Peyer's patch (tissue), 4 donors: ENCODE measurements at regions not wholly inside any gene's neighbourhood (a gene's known extent, or its start where the extent isn't known, plus 50 kb on each side); places are given as distances from the start of the nearest gene placed in this dataset.

ENCODE experiments used
- DNase-seq, 3 donors: peaks; one replicate each; pipeline ENCODE4 v3.0.0-alpha.2; 2017 to 2019
- H3K27ac ChIP-seq, 4 donors: fragments of 200-600 bp; sonication (generic); one replicate each; pipeline ENCODE4 v1.5.1; 2016 to 2019
- H3K27me3 ChIP-seq, 2 donors: fragments of 200-600 bp; sonication (generic); one replicate each; pipeline ENCODE4 v1.5.1; 2019
- H3K36me3 ChIP-seq, 3 donors: fragments of 200-600 bp; sonication (generic); one replicate each; pipeline ENCODE4 v1.5.1; 2016 to 2019
- H3K4me1 ChIP-seq, 4 donors: fragments of 200-600 bp; sonication (generic); one replicate each; pipeline ENCODE4 v1.5.1; 2016 to 2019
- H3K4me3 ChIP-seq, 4 donors: fragments of 200-600 bp; sonication (generic); 1 replicate in 3 of 4; 2 replicates in 1 of 4; pipeline ENCODE4 v1.5.1; 2016 to 2019; ENCODE audit warnings: mild to moderate bottlenecking in 1 of 4
- H3K9me3 ChIP-seq, 4 donors: fragments of 200-600 bp; sonication (generic); one replicate each; pipeline ENCODE4 v1.5.1; 2016 to 2019; ENCODE audit warnings: mild to moderate bottlenecking in 1 of 4
- CTCF ChIP-seq, 6 experiments: fragments of 450-650 bp in 4 of 6; fragments of 200-600 bp in 2 of 6; sonication (generic) in 1 of 6; IDR thresholded peaks; one replicate each; pipeline ENCODE4 v1.5.1; 2017 to 2019; ENCODE audit warnings: antibody characterized with exemption in 6 of 6, mild to moderate bottlenecking in 3 of 6, moderate library complexity in 1 of 6
- POLR2A ChIP-seq, 2 donors: fragments of 450-650 bp; IDR thresholded peaks; one replicate each; pipeline ENCODE4 v1.5.1; 2017; ENCODE audit warnings: antibody characterized with exemption in 2 of 2, mild to moderate bottlenecking in 2 of 2, moderate library complexity in 2 of 2

GRCh38 chr22:48685767-48686166 is 1141.9 kb downstream of the BRD1 start:
- no peaks in the 10 kb centered on the region for H3K9me3 ChIP-seq
- H3K27ac ChIP-seq: no peak overlapping the region
- DNase-seq: no peak
- no peaks in the 10 kb centered on the region for H3K36me3 ChIP-seq
- no peaks in the 10 kb centered on the region for H3K27me3 ChIP-seq
- TF ChIP-seq POLR2A (IDR thresholded peaks at IDR 0.05) (no peak), CTCF (IDR thresholded peaks at IDR 0.05) (no peak)
- H3K4me1 ChIP-seq: no peaks in the 10 kb centered on the region
- H3K4me3 ChIP-seq: no peak overlapping the region

GRCh38 chr22:48683640-48684039 is 1144.0 kb downstream of the BRD1 start:
- Histone ChIP-seq H3K4me3 (no peak overlapping the region), H3K4me1 (no peaks in the 10 kb centered on the region), H3K27ac (no peak overlapping the region), H3K36me3 (no peaks in the 10 kb centered on the region), H3K9me3 (no peaks in the 10 kb centered on the region), H3K27me3 (no peaks in the 10 kb centered on the region)
- TF ChIP-seq POLR2A (IDR thresholded peaks at IDR 0.05): no peak
- TF ChIP-seq CTCF (IDR thresholded peaks at IDR 0.05): no peak
- no peak for DNase-seq

GRCh38 chr22:48682504-48682903 is 1145.2 kb downstream of the BRD1 start:
- Histone ChIP-seq H3K4me3 (no peak overlapping the region), H3K27me3 (no peaks in the 10 kb centered on the region), H3K4me1 (no peaks in the 10 kb centered on the region), H3K27ac (no peak overlapping the region), H3K36me3 (no peaks in the 10 kb centered on the region), H3K9me3 (no peaks in the 10 kb centered on the region)
- TF ChIP-seq POLR2A (IDR thresholded peaks at IDR 0.05): no peak
- no peak for TF ChIP-seq CTCF (IDR thresholded peaks at IDR 0.05)
- DNase-seq: no peak

GRCh38 chr22:48680601-48681000 is 1147.1 kb downstream of the BRD1 start:
- H3K27ac ChIP-seq: no peak overlapping the region
- H3K9me3 ChIP-seq: no peaks in the 10 kb centered on the region
- TF ChIP-seq POLR2A (IDR thresholded peaks at IDR 0.05): no peak
- no peak for TF ChIP-seq CTCF (IDR thresholded peaks at IDR 0.05)
- no peak for DNase-seq
- H3K4me3 ChIP-seq: no peak overlapping the region
- no peaks in the 10 kb centered on the region for H3K36me3 ChIP-seq
- no peaks in the 10 kb centered on the region for H3K4me1 ChIP-seq
- H3K27me3 ChIP-seq: no peaks in the 10 kb centered on the region

- no peak overlapping the region for H3K27ac ChIP-seq
- H3K9me3 ChIP-seq: no peaks in the 10 kb centered on the region
- no peak overlapping the region for H3K4me3 ChIP-seq
- H3K27me3 ChIP-seq: no peaks in the 10 kb centered on the region
- no peak for TF ChIP-seq POLR2A (IDR thresholded peaks at IDR 0.05)
- TF ChIP-seq CTCF (IDR thresholded peaks at IDR 0.05): no peak
- no peaks in the 10 kb centered on the region for H3K36me3 ChIP-seq
- no peak for DNase-seq
- no peaks in the 10 kb centered on the region for H3K4me1 ChIP-seq
Measured at GRCh38 chr22:48679656-48680555, 1147.8 kb downstream of the BRD1 start.
